IMR-90 (cell line): ENCODE measurements at regions not wholly inside any gene's neighbourhood (a gene's known extent, or its start where the extent isn't known, plus 50 kb on each side); places are given as distances from the start of the nearest gene placed in this dataset.

Experiments used
- ATAC-seq: fragments of 200-7000 bp; cut with Tn5 transposase; 2 replicates; pipeline ENCODE4 v1.9.1; 2020; ENCODE audit warnings: low read depth, mild to moderate bottlenecking, moderate library complexity
- BruUV-seq: library from RNA; stranded (reverse); fragments of 400-500 nt; replicated peaks from 2 replicates; lab custom pipeline; 2021; lab: Mats Ljungman, UMichigan
- CTCF ChIA-PET: fragments of 300-600 bp; formaldehyde crosslinking; extraction: SDS; loops from one replicate; lab custom pipeline; 2021; ENCODE audit warnings: antibody characterized with exemption; lab: Yijun Ruan, JAX
- POLR2A ChIA-PET: fragments of 300-600 bp; sonication (Branson Sonifier 250); formaldehyde crosslinking; loops from one replicate; lab custom pipeline; 2022; ENCODE audit warnings: antibody characterized with exemption; ENCODE audit not compliant: unreplicated experiment; lab: Charles Lee
- DNase-seq: peaks from one replicate; pipeline ENCODE4 v3.0.0; 2013
- H2AFZ ChIP-seq: replicated peaks from 2 replicates; pipeline ENCODE3; 2013; ENCODE audit warnings: low read length, mild to moderate bottlenecking; ENCODE audit not compliant: poor library complexity
- H2AK5ac ChIP-seq: 2 replicates; pipeline ENCODE4 v1.6.1; 2013; ENCODE audit warnings: low read depth, low read length, inconsistent platforms
- H2AK9ac ChIP-seq: replicated peaks from 2 replicates; pipeline ENCODE3; 2013; ENCODE audit warnings: mild to moderate bottlenecking, low read depth, low read length, moderate library complexity; ENCODE audit not compliant: poor library complexity
- H2BK120ac ChIP-seq: 2 replicates; pipeline ENCODE4 v1.6.1; 2013; ENCODE audit warnings: low read depth, low read length, inconsistent platforms
- H2BK15ac ChIP-seq: 3 replicates; pipeline ENCODE4 v1.6.1; 2013; ENCODE audit warnings: low read depth, low read length, inconsistent platforms
- H2BK20ac ChIP-seq: 2 replicates; pipeline ENCODE4 v1.6.1; 2013; ENCODE audit warnings: low read depth, mild to moderate bottlenecking, inconsistent platforms, low read length, moderate library complexity
- H2BK5ac ChIP-seq: 2 replicates; pipeline ENCODE4 v1.6.1; 2013; ENCODE audit warnings: mild to moderate bottlenecking, low read depth, low read length, inconsistent platforms; ENCODE audit not compliant: poor library complexity, severe bottlenecking
- H3K14ac ChIP-seq: replicated peaks from 2 replicates; pipeline ENCODE4 v1.6.1; 2013; ENCODE audit warnings: low read depth, low read length, inconsistent platforms
- H3K18ac ChIP-seq: 2 replicates; pipeline ENCODE4 v1.6.1; 2013; ENCODE audit warnings: low read depth, low read length, control low read depth
- H3K23ac ChIP-seq: 2 replicates; pipeline ENCODE4 v1.6.1; 2013; ENCODE audit warnings: low read depth, low read length, inconsistent platforms
- H3K27ac ChIP-seq: 2 replicates; pipeline ENCODE4 v1.5.1; 2013; ENCODE audit warnings: mild to moderate bottlenecking, control low read depth, low read length; ENCODE audit not compliant: insufficient read depth
- H3K27me3 ChIP-seq: 2 replicates; pipeline ENCODE4 v1.6.1; 2013; ENCODE audit warnings: low read length; ENCODE audit not compliant: control insufficient read depth, insufficient read depth
- H3K36me3 ChIP-seq: 2 replicates; pipeline ENCODE4 v1.6.1; 2013; ENCODE audit warnings: low read length, mixed read lengths; ENCODE audit not compliant: control insufficient read depth, insufficient read depth
- H3K4ac ChIP-seq: 2 replicates; pipeline ENCODE4 v1.6.1; 2013; ENCODE audit warnings: low read depth, low read length, inconsistent platforms
- H3K4me1 ChIP-seq: 2 replicates; pipeline ENCODE4 v1.6.1; 2013; ENCODE audit warnings: low read length, mixed read lengths; ENCODE audit not compliant: control insufficient read depth, insufficient read depth
- H3K4me2 ChIP-seq: 2 replicates; pipeline ENCODE4 v1.6.1; 2013; ENCODE audit warnings: low read depth, mild to moderate bottlenecking, control low read depth, low read length, moderate library complexity
- H3K4me3 ChIP-seq: 2 replicates; pipeline ENCODE4 v1.5.1; 2013; ENCODE audit warnings: low read depth, mild to moderate bottlenecking, control low read depth, low read length, moderate library complexity; ENCODE audit not compliant: insufficient read depth
- H3K56ac ChIP-seq: 2 replicates; pipeline ENCODE4 v1.6.1; 2013; ENCODE audit warnings: low read length, inconsistent platforms; ENCODE audit not compliant: insufficient read depth; ENCODE audit errors: extremely low read depth
- H3K79me1 ChIP-seq, 2 experiments: 2 replicates each; pipeline ENCODE4 v1.6.1; 2013; ENCODE audit warnings: low read length in 2 of 2, inconsistent platforms in 1 of 2, low read depth in 1 of 2
- H3K9ac ChIP-seq: 2 replicates; pipeline ENCODE4 v1.6.1; 2013; ENCODE audit warnings: low read depth, low read length, control low read depth
- H3K9me1 ChIP-seq: 2 replicates; pipeline ENCODE4 v1.6.1; 2013; ENCODE audit warnings: low read length, inconsistent platforms; ENCODE audit not compliant: insufficient read depth
- H3K9me3 ChIP-seq: 2 replicates; pipeline ENCODE4 v1.6.1; 2013; ENCODE audit warnings: low read length; ENCODE audit not compliant: control insufficient read depth, insufficient read depth
- H4K20me1 ChIP-seq: 2 replicates; pipeline ENCODE4 v1.6.1; 2013; ENCODE audit warnings: low read length, inconsistent platforms; ENCODE audit not compliant: insufficient read depth
- H4K5ac ChIP-seq: 2 replicates; pipeline ENCODE4 v1.6.1; 2013; ENCODE audit warnings: mild to moderate bottlenecking, low read depth, low read length, control low read depth
- H4K8ac ChIP-seq, 2 experiments: 2 replicates each; pipeline ENCODE4 v1.6.1; 2013; ENCODE audit warnings: low read depth in 2 of 2, low read length in 2 of 2, control low read depth in 1 of 2, inconsistent platforms in 1 of 2
- H4K91ac ChIP-seq: 2 replicates; pipeline ENCODE4 v1.6.1; 2013; ENCODE audit warnings: low read depth, low read length, inconsistent platforms; ENCODE audit not compliant: insufficient read depth
- BHLHE40 ChIP-seq: fragments of 150-350 bp; IDR thresholded peaks from 2 replicates; pipeline ENCODE4 v1.6.1; 2016; ENCODE audit warnings: mild to moderate bottlenecking, low read depth, low read length
- CEBPB ChIP-seq: IDR thresholded peaks from 2 replicates; pipeline ENCODE4 v1.6.1; 2012; ENCODE audit warnings: low read depth, low read length, improper control_type of control experiment
- CHD1 ChIP-seq: IDR thresholded peaks from 2 replicates; pipeline ENCODE4 v1.6.1; 2012; ENCODE audit warnings: low read depth, low read length, improper control_type of control experiment
- CTCF ChIP-seq: conservative IDR thresholded peaks from 2 replicates; pipeline ENCODE4 v1.5.1; 2012; ENCODE audit warnings: mild to moderate bottlenecking, low read depth, low read length, improper control_type of control experiment
- ELK1 ChIP-seq: fragments of 150-350 bp; IDR thresholded peaks from 2 replicates; pipeline ENCODE4 v1.6.1; 2016; ENCODE audit warnings: low read depth, mild to moderate bottlenecking, low read length, moderate library complexity, borderline replicate concordance
- FOS ChIP-seq: fragments of 150-350 bp; IDR thresholded peaks from 2 replicates; pipeline ENCODE4 v1.6.1; 2016; ENCODE audit warnings: low read depth, low read length
- MAFK ChIP-seq: IDR thresholded peaks from 2 replicates; pipeline ENCODE4 v1.6.1; 2012; ENCODE audit warnings: low read depth, low read length, improper control_type of control experiment
- MAZ ChIP-seq: IDR thresholded peaks from 2 replicates; pipeline ENCODE4 v1.6.1; 2012; ENCODE audit warnings: low read depth, mild to moderate bottlenecking, low read length, improper control_type of control experiment, moderate library complexity, borderline replicate concordance
- MXI1 ChIP-seq: IDR thresholded peaks from 2 replicates; pipeline ENCODE4 v1.6.1; 2012; ENCODE audit warnings: low read depth, mild to moderate bottlenecking, low read length, moderate library complexity, borderline replicate concordance
- NFE2L2 ChIP-seq: fragments of 150-350 bp; IDR thresholded peaks from 2 replicates; pipeline ENCODE4 v1.6.1; 2016; ENCODE audit warnings: low read depth, mild to moderate bottlenecking, low read length
- POLR2A ChIP-seq: IDR thresholded peaks from 2 replicates; pipeline ENCODE4 v1.6.1; 2012; ENCODE audit warnings: mild to moderate bottlenecking, low read depth, low read length
- RAD21 ChIP-seq: IDR thresholded peaks from 2 replicates; pipeline ENCODE4 v1.6.1; 2012; ENCODE audit warnings: low read length, improper control_type of control experiment
- RCOR1 ChIP-seq: IDR thresholded peaks from 2 replicates; pipeline ENCODE4 v1.6.1; 2012; ENCODE audit warnings: mild to moderate bottlenecking, low read length, improper control_type of control experiment; ENCODE audit not compliant: insufficient replicate concordance
- RFX5 ChIP-seq: IDR thresholded peaks from 2 replicates; pipeline ENCODE4 v1.8.0; 2012; ENCODE audit warnings: low read depth, mild to moderate bottlenecking, low read length, moderate library complexity
- SMC3 ChIP-seq: fragments of 150-350 bp; IDR thresholded peaks from 2 replicates; pipeline ENCODE4 v1.6.1; 2016; ENCODE audit warnings: low read depth, mild to moderate bottlenecking, antibody characterized with exemption, low read length, moderate library complexity
- USF2 ChIP-seq: fragments of 150-350 bp; IDR thresholded peaks from 2 replicates; pipeline ENCODE4 v1.6.1; 2017; ENCODE audit warnings: mild to moderate bottlenecking, antibody characterized with exemption, low read length, low read depth
- WGBS, 2 experiments: methylation state at CpG; one replicate each; pipeline versions ENCODE4 v1.1.5 to v1.1.7; 2013; ENCODE audit warnings: missing lambda C conversion rate in 2 of 2; ENCODE audit not compliant: insufficient read length in 1 of 2; ENCODE audit errors: extremely low coverage in 2 of 2; 5-methylcytosine and 5-hydroxymethylcytosine counted together
- dilution Hi-C: fragments of 300-500 bp; cut with HindIII; formaldehyde crosslinking; loops from one replicate; pipeline ENCODE4 v1.14.3; 2018; ENCODE audit warnings: low sequenced_read_pairs; ENCODE audit not compliant: unreplicated experiment
- in situ Hi-C: fragments of 300-500 bp; cut with MboI; formaldehyde crosslinking; loops from 3 replicates; pipeline ENCODE4 v1.14.3; 2019; ENCODE audit warnings: low sequenced_read_pairs, inconsistent platforms, mixed read lengths
- intact Hi-C: fragments of 100-400 bp; cut with micrococcal nuclease; formaldehyde crosslinking; loops from 2 replicates; pipeline ENCODE4 v1.10.0; 2022

GRCh38 chr6:71608646-71609045, 277.7 kb upstream of the RIMS1 start:
- ATAC-seq = no peak
- Histone ChIP-seq H2AK9ac (no peak overlapping the region), H3K4me2 (no peak overlapping the region), H2AK5ac (no peak overlapping the region), H3K9me3 (no peaks in the 10 kb centered on the region), H3K23ac (no peak overlapping the region), H3K4ac (no peak overlapping the region), H2BK15ac (no peak overlapping the region), H4K20me1 (no peaks in the 10 kb centered on the region), H3K4me3 (no peak overlapping the region), H2AFZ (no peak overlapping the region), H4K5ac (no peak overlapping the region), H3K79me1 (no peaks in the 10 kb centered on the region), H3K27ac (no peak overlapping the region), H2BK5ac (no peak overlapping the region), H3K36me3 (no peaks in the 10 kb centered on the region), H3K56ac (no peak overlapping the region), H3K18ac (no peak overlapping the region), H3K14ac (no peak overlapping the region), H3K9ac (no peak overlapping the region), H4K91ac (no peak overlapping the region), H3K27me3 (no peaks in the 10 kb centered on the region; the same call in 1 of the 2 replicates), H4K8ac (no peak overlapping the region), H3K9me1 (no peaks in the 10 kb centered on the region), H2BK20ac (no peak overlapping the region), H3K4me1 (no peaks in the 10 kb centered on the region), H2BK120ac (no peak overlapping the region)
- intact Hi-C loops (no loop called here), dilution Hi-C loops (no loop called here), in situ Hi-C loops (no loop called here)
- ChIA-PET CTCF (no interaction called here), POLR2A (no interaction called here)
- TF ChIP-seq BHLHE40 (no peak), MXI1 (no peak), SMC3 (no peak), POLR2A (no peak), CEBPB (no peak), USF2 (no peak), CHD1 (no peak), RCOR1 (no peak), NFE2L2 (no peak), MAZ (no peak), MAFK (no peak), CTCF (no peak), RFX5 (no peak), RAD21 (no peak), FOS (no peak), ELK1 (no peak)
- WGBS, 2 experiments = no CpG with 5 or more reads among the region's 1 CpG
- BruUV-seq = no TSS peak
- no peak for DNase-seq
